ENCODE measurements at regions not wholly inside any gene's neighbourhood (a gene's known extent, or its start where the extent isn't known, plus 50 kb on each side); places are given as distances from the start of the nearest gene placed in this dataset.
A peak's percentile ranks its signal among the peaks of the same experiment; 100 is the strongest.

- peak; percentile 36 for DNase-seq
Observed at GRCh38 chr12:28937196-28937595, 211.9 kb upstream of the FAR2 start.

DNA sequence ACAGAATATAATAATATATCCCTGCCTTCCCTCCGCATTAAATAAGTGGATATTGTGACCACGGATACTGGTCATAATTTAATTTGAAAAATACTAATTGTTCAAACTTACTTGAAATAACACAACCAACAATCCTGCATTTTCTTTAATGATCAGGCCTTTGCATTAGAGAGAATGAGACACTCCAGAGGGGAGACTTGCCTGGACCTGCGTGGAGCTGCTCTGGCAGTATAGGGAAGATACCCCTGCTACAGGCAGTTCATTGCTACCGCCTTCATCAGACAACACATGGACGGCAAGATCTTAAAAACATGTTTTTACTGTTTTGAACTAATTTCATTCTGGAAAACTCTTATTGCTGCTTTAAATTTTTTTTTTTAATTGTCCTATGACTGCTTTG is 211.0 kb upstream of the FAR2 start:
- no peak for DNase-seq

- no peak for DNase-seq
Observed at GRCh38 chr12:28938581-28939235, 210.4 kb upstream of the FAR2 start.

DNA sequence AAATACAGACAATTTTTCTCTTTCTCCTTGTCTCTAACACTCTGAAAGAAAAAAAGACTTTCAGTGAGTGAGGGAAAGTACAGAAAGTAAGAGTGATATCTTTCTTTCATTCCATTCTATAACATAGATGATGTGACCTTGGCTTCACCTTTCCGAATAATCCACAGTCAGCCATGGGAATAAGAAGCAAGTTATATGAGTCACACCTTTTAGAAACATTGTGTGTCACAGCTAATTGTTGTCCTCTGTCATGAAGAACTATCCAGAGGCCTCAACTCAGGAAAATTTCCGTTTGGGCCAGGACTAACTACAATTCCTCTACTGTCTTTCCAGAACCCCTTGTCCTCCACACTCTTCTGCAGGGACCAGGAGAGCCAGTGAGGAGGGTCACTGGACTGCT is 209.7 kb upstream of the FAR2 start:
- no peak for DNase-seq

- DNase-seq, result no peak
Observed at GRCh38 chr12:28941248-28941647, 207.8 kb upstream of the FAR2 start.

GRCh38 chr12:28946361-28946760 is 202.7 kb upstream of the FAR2 start:
- no peak for DNase-seq

DNA sequence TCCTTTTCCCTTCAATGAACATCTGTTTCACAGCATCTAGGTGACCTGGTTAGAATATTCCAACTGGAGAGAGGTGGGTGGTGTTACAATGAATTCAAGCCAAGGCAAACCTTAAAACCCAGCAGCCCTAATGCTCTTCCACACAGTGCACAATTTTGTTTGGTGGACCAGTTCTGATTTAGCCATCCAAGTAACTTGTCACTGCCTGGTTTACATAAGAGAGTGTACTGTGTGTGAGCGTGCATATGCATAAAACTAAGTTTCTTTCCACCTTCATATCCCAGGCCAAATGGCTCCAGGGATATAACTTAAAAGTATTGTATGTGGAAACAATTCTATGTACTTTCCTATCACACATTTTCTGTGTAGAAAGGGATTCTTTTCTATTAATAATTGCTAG is 200.4 kb upstream of the FAR2 start:
- DNase-seq, result no peak

GRCh38 chr12:28949184-28949583 is 199.9 kb upstream of the FAR2 start:
- DNase-seq, result no peak

- DNase-seq, result no peak
Observed at GRCh38 chr12:28950049-28950448, 199.0 kb upstream of the FAR2 start.

DNA sequence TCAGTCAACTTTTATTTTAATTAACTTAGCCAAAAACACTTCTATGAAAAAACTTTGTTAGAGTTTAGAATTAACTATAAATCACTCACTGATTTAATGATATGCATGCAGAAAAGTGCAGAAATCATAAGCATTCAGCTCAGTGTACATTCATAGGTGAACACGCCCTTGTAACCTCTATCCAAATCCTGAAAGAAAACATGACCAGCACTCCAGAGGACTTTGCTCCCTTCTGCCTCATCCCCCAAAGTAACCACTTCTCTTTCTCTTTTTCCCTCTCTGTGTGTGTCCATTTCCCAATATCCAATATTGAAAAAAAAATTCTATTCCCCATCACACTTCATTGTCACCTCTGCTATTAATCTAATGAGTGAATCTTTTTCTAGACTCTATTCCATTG is 197.1 kb upstream of the FAR2 start:
- DNase-seq, result no peak

DNA sequence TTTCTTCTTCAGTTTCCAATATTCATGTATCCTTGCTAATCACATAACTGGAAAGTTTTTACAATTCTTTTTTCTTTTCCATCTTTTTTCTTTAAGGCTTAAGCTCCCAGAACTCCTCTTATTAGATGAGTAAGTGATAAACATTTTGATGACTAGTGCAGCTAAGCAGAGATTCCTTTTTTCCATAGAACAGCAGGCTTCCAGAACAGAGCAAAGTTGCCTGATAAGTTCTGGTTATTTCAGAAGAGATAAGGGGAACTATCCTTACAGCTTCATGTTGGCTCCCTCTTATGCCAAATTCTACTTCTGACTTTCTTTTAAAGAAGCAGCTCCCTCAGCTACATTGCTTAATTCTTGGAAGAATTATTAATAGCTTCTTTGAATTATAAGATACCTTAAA is 194.7 kb upstream of the FAR2 start:
- no peak for DNase-seq

DNA sequence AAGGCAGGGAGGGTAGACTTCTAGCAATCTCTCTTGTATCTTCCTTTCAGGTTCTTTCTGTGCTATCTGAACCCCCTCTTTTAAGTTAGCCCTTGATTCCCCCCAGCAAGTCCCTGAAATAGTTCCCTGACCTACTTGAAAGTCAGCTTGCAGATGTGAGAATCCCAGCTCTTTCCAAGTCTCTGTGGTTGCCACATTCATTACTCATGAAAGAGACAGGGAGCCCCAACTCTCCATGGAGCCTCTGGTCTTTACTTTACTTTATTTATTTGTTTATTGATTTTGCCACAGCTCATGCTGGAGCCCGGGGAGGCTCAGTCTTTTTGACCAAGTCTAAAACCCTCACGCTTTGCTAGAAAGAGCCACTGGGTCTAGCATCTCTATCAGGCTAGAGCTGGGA is 193.6 kb upstream of the FAR2 start:
- DNase-seq, result no peak

DNA sequence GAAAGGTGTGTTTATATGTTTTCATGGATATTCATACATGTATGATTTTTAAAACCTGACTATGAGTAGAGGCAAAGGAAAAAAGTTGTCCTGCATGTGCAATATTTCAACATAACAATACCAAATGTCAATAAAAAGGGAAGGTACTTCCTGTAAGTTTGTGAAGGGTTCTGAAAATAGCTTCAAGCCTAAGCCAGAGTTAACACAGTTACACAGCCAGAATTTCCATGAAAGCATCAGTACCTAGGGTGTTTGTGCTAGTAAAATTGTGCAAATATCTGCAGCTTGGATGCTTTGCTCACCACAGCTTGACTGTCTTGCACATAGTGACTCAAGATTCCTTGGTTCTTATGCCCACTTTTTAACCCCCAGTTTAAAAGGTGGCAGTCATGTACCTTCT is 193.1 kb upstream of the FAR2 start:
- DNase-seq, result no peak

DNA sequence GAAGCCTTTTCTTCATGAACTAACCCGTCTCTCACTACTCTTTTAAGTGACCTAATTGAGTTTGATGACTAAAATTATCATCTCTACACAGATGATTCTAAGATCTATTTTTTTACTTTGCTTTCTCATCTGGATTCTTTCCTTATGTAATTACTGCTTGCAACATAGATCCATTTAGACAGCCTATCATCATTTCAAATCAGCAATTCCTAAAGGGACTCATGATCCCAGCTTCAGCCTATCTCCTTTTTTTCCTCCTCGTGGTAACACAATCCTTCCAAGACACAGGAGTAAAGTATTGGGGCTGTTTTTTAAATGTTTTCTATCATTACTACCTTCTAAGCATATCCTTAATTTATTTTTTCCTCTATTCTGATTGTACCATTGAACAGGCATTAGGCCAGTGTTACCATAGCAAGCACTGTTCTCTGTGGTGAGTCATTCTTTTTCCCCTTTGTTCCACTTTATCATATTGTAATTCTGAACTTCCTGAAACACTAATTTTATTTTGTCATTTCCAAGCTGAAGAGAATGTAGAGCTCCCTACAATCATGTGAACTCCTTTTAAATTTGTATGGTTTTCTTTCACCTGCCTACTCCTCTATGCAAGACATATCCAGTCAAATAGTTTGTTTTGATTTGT is 190.4 kb upstream of the FAR2 start:
- no peak for DNase-seq

DNA sequence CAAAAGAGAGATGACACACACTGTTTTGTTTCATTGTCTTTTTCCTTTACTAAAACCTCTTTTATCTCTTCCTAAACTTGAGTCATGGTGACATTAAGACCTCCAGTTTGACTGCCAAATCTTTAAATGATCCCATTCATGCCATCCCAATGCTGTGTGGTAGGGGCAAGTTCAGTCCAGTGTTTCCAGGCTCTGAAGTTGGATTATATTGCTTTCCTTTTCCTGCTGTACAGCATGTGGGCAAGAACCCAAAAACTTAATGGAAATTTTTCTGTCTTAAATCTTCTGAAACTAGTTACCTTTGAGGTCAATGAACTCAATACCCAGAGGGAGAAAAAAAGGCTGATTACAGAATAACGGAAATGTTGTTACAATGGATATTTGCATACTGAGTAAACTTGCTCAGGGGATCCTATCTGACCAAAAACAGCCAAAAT is 187.1 kb upstream of the FAR2 start:
- DNase-seq, result no peak

DNA sequence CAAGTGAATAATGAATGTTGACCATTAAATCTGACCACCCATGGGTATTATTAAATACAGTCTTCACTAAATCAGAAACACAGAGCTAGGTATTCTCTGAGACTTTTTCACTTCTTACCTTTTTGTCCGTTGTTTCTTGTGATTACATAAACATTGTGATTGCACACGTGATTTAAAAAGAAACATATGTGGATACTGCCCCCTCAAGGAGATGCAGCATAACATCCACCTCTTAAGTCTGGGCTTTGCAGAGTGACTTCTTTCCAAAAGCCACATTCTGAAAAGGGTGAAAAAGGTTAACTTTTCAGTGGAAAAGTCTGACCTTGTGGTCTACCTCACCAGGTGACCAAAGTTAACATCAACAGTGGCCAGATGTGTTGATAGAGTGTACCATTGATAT is 185.5 kb upstream of the FAR2 start:
- DNase-seq, result no peak

GRCh38 chr12:28966046-28966780 is 182.9 kb upstream of the FAR2 start:
- DNase-seq, result peak; percentile 35

- no peak for DNase-seq
Observed at GRCh38 chr12:28967426-28967825, 181.7 kb upstream of the FAR2 start.

DNA sequence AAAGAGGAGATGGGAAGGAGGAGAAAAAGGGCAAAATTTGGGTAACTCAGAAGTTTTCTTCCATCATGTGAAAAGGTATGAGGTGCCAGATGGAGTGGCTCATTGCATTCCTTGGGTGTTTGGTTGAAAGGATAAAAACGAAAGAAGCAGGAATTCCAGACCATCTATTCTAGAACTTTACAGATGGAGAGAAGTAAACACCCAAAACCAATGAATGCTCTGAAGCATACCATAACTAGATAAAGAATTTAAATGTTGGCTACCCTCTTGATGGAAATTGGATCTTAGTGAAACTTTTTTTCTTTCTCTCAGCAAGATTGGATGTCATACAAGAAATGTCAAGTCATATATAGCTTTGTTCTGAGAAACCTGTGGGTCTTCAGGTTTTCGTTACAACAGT is 175.6 kb upstream of the FAR2 start:
- DNase-seq, result no peak

DNA sequence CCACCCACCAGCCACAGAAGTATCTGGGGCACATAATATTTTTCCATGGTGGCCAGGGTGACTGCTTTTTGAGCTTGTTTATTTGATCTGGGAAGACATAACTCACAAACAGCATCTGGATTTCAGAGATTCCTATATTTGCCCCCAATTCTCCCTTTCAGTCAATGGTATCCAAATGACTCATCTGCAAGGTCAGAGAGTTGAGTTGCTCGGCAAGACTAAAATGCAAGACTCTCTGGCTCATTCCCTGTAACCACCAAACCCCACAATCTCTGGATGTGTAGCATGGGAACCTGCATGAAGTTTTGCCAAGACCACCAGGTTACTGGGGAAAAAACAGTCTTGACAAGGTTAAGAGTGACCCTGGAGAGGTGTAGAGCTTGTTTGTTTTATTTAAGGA is 174.9 kb upstream of the FAR2 start:
- no peak for DNase-seq

- no peak for DNase-seq
Observed at GRCh38 chr12:28974883-28975282, 174.2 kb upstream of the FAR2 start.

- no peak for DNase-seq
Observed at GRCh38 chr12:28975564-28976340, 173.3 kb upstream of the FAR2 start.

DNA sequence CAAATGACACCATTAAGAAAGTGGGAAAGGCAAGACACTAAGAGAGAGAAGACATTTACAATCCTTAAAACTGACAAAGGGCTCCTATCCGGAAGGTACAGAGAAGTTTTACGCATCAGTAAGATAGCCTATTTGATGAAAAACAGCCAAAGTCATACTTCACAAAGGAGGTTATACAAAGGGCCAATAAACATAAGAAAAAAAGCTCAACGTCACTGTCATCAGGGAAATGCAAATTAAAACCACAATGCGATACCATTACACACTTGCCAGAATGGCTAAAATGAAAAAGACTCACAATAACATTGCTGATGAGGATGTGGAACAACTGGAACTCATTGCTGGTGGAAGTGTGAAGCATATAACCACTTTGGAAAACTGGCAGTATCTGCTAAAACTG is 168.6 kb upstream of the FAR2 start:
- no peak for DNase-seq

All from renal pelvis (tissue), 1 donor.